OCI-LY7 (cell line): ENCODE measurements at regions not wholly inside any gene's neighbourhood (a gene's known extent, or its start where the extent isn't known, plus 50 kb on each side); places are given as distances from the start of the nearest gene placed in this dataset.

ENCODE experiments used
- BruUV-seq: library from RNA; stranded (reverse); fragments of 400-500 nt; replicated peaks from 2 replicates; lab custom pipeline; 2021; lab: Mats Ljungman, UMichigan
- CTCF ChIA-PET: fragments of 300-600 bp; sonication (Branson Sonifier 250); formaldehyde crosslinking; loops from one replicate; lab custom pipeline; 2022; ENCODE audit warnings: antibody characterized with exemption; ENCODE audit not compliant: unreplicated experiment; lab: Charles Lee
- POLR2A ChIA-PET: fragments of 300-600 bp; sonication (Branson Sonifier 250); formaldehyde crosslinking; loops from one replicate; lab custom pipeline; 2022; ENCODE audit warnings: antibody characterized with exemption; lab: Charles Lee
- DNase-seq: peaks from one replicate; pipeline ENCODE4 v3.0.0-alpha.2; 2015; ENCODE audit warnings: low spot score
- H2AFZ ChIP-seq: fragments of 200-600 bp; sonication (generic), shearing (Covaris generic); 2 replicates; pipeline ENCODE4 v1.6.1; 2014; ENCODE audit warnings: mild to moderate bottlenecking, antibody characterized with exemption, low read length, moderate library complexity
- H3K27ac ChIP-seq: fragments of 200-600 bp; sonication (generic); 2 replicates; pipeline ENCODE4 v1.5.1; 2014; ENCODE audit warnings: mixed run types, low read depth, mild to moderate bottlenecking, moderate library complexity, low read length, inconsistent platforms; ENCODE audit not compliant: poor library complexity, severe bottlenecking
- H3K36me3 ChIP-seq: fragments of 200-600 bp; sonication (generic); 2 replicates; pipeline ENCODE4 v1.6.1; 2014; ENCODE audit warnings: mild to moderate bottlenecking, antibody characterized with exemption, low read length, moderate library complexity, mixed read lengths; ENCODE audit not compliant: insufficient read depth
- H3K4me1 ChIP-seq: fragments of 200-600 bp; sonication (generic); 2 replicates; pipeline ENCODE4 v1.5.1; 2014; ENCODE audit warnings: mild to moderate bottlenecking, low read length; ENCODE audit not compliant: insufficient read depth, poor library complexity, severe bottlenecking
- H3K4me2 ChIP-seq: fragments of 200-600 bp; sonication (generic); 2 replicates; pipeline ENCODE4 v1.6.1; 2014; ENCODE audit warnings: mild to moderate bottlenecking, low read length
- H3K4me3 ChIP-seq: fragments of 200-600 bp; sonication (generic); 2 replicates; pipeline ENCODE4 v1.5.1; 2014; ENCODE audit warnings: mild to moderate bottlenecking, low read depth, low read length; ENCODE audit not compliant: poor library complexity, severe bottlenecking
- H3K79me2 ChIP-seq: fragments of 200-600 bp; sonication (generic); 2 replicates; pipeline ENCODE4 v1.6.1; 2016; ENCODE audit warnings: low read depth, mild to moderate bottlenecking, low read length, moderate library complexity, mixed read lengths; ENCODE audit not compliant: insufficient read depth
- H3K9me2 ChIP-seq: fragments of 200-600 bp; sonication (generic); 2 replicates; pipeline ENCODE4 v1.6.1; 2016; ENCODE audit warnings: mild to moderate bottlenecking, low read length, mixed read lengths; ENCODE audit not compliant: insufficient read depth
- H3K9me3 ChIP-seq: fragments of 200-600 bp; sonication (generic); 2 replicates; pipeline ENCODE4 v1.6.1; 2014; ENCODE audit warnings: mild to moderate bottlenecking, mixed run types, low read length, mixed read lengths
- H4K20me1 ChIP-seq: fragments of 200-600 bp; sonication (generic); 2 replicates; pipeline ENCODE4 v1.6.1; 2014; ENCODE audit warnings: mild to moderate bottlenecking, antibody characterized with exemption, low read length, moderate library complexity, mixed read lengths; ENCODE audit not compliant: insufficient read depth
- EZH2phosphoT487 ChIP-seq: fragments of 200-600 bp; sonication (generic); IDR thresholded peaks from 2 replicates; pipeline ENCODE4 v1.6.1; 2018; ENCODE audit warnings: low read depth, borderline replicate concordance, mild to moderate bottlenecking, mixed run types, antibody characterized with exemption, low read length, moderate library complexity, mixed read lengths
- intact Hi-C: fragments of 100-400 bp; cut with micrococcal nuclease; formaldehyde crosslinking; loops from one replicate; pipeline ENCODE4 v1.10.0; 2022; ENCODE audit not compliant: unreplicated experiment
- TF ChIP-seq, protein P1 (sequence below): fragments of 200-600 bp; sonication (generic); conservative IDR thresholded peaks from 2 replicates; pipeline ENCODE4 v1.5.1; 2014; ENCODE audit warnings: mild to moderate bottlenecking, antibody characterized with exemption, low read length, moderate library complexity, mixed read lengths

DNA sequence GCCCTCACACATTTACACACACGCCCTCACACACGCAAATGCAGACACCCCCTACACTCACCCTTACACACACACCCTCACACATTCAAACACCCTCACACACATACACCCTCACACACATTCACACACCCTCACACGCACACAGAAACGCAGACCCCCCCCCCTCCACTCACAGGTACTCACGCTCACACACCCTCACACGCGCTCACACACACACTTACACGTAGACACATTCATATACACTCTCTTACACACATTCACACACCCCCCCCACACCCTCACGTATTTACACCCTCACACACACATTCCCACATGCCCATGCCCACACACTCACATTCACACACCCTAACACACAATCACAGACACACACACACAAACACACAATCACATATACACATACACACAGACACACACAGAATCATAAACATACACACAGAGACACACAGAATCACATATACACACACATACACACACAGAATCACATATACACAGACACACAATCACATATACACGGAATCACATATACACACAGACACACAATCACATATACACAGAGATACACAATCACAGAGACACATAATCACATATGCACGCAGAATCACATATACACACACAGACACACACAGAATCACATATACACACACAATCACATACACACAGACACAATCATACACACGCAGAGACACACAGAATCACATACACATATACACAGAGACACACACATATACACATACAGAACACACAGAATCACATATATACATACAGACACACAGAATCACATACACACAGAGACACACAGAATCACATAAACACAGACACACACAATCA lies 250.1 kb upstream of the RPL38 start:
- no TSS peak for BruUV-seq
- no peaks in the 10 kb centered on the region for H3K9me2 ChIP-seq
- CTCF ChIA-PET = no interaction called here
- H3K4me1 ChIP-seq = no peaks in the 10 kb centered on the region
- no peaks in the 10 kb centered on the region for H3K79me2 ChIP-seq
- no peaks in the 10 kb centered on the region for H3K36me3 ChIP-seq
- no peak for DNase-seq
- intact Hi-C loops = loop anchor here (10.0 kb wide), 1 partner anchor 129 kb away; no protein-coding TSS in a partner anchor
- POLR2A ChIA-PET = no interaction called here
- no peak overlapping the region for H2AFZ ChIP-seq
- no peak overlapping the region for H3K4me3 ChIP-seq
- no peaks in the 10 kb centered on the region for H3K9me3 ChIP-seq
- no peak overlapping the region for H3K4me2 ChIP-seq
- no peaks in the 10 kb centered on the region for H4K20me1 ChIP-seq
- TF ChIP-seq, protein P1, sequence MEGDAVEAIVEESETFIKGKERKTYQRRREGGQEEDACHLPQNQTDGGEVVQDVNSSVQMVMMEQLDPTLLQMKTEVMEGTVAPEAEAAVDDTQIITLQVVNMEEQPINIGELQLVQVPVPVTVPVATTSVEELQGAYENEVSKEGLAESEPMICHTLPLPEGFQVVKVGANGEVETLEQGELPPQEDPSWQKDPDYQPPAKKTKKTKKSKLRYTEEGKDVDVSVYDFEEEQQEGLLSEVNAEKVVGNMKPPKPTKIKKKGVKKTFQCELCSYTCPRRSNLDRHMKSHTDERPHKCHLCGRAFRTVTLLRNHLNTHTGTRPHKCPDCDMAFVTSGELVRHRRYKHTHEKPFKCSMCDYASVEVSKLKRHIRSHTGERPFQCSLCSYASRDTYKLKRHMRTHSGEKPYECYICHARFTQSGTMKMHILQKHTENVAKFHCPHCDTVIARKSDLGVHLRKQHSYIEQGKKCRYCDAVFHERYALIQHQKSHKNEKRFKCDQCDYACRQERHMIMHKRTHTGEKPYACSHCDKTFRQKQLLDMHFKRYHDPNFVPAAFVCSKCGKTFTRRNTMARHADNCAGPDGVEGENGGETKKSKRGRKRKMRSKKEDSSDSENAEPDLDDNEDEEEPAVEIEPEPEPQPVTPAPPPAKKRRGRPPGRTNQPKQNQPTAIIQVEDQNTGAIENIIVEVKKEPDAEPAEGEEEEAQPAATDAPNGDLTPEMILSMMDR = no peak
- TF ChIP-seq EZH2phosphoT487 = no peak
- H3K27ac ChIP-seq = no peak overlapping the region

DNA sequence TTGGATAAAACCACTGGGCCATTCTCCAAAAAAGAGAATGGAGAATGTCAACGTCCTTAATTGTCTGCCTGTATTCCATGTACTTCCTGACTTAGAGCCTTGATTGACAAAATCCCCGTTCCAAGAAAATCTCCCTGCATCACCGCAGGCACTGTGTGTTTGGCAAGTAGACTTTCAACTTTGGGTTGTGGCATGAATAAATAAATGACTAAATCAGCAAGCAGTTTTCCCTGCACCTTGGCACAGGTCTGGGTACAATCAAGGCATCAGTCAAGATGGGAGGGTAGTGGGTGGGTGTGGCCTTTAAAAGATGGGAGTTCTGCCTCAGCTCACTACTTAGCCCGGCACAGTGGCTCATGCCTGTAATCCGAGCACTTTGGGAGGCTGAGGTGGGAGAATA lies 248.5 kb upstream of the RPL38 start:
- H3K27ac ChIP-seq = no peak overlapping the region
- ChIA-PET POLR2A (no interaction called here), CTCF (no interaction called here)
- no peaks in the 10 kb centered on the region for H3K79me2 ChIP-seq
- no peak for TF ChIP-seq EZH2phosphoT487
- TF ChIP-seq, protein P1 = no peak
- no peaks in the 10 kb centered on the region for H3K9me2 ChIP-seq
- no peak overlapping the region for H3K4me2 ChIP-seq
- H2AFZ ChIP-seq = no peak overlapping the region
- DNase-seq = no peak
- no peak overlapping the region for H3K4me3 ChIP-seq
- no TSS peak for BruUV-seq
- H3K36me3 ChIP-seq = no peaks in the 10 kb centered on the region
- H3K9me3 ChIP-seq = no peaks in the 10 kb centered on the region
- no peaks in the 10 kb centered on the region for H4K20me1 ChIP-seq
- H3K4me1 ChIP-seq = no peaks in the 10 kb centered on the region
- intact Hi-C loops = loop anchor here (5.0 to 10.0 kb wide), 3 partner anchors 130 to 358 kb away; no protein-coding TSS in a partner anchor

DNA sequence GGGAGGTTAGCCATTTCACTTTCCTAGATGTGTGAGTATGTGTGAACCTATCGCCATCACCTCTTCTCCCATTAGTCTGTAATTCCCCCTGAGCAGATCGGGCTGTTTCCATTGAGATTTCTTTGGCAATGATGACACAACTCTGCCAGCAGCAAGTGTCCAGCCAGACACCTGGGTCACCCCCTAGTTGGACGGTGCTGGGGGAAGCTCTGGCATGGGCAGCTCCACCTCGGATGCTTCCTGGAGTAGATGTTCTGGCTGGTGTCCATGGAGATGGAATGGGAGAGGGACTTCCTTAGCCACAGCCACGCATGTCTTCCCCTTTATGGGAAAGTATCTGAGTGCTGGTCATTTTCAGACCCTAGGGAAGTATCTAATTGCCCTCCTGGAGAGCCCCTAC lies 247.9 kb upstream of the RPL38 start:
- H3K9me3 ChIP-seq = no peaks in the 10 kb centered on the region
- no peak overlapping the region for H2AFZ ChIP-seq
- ChIA-PET POLR2A (no interaction called here), CTCF (no interaction called here)
- H4K20me1 ChIP-seq = no peaks in the 10 kb centered on the region
- H3K36me3 ChIP-seq = no peaks in the 10 kb centered on the region
- intact Hi-C loops = loop anchor here (1.0 to 10.0 kb wide), 4 partner anchors 131 to 526 kb away; no protein-coding TSS in a partner anchor
- no peak overlapping the region for H3K27ac ChIP-seq
- no peaks in the 10 kb centered on the region for H3K9me2 ChIP-seq
- no peak for DNase-seq
- TF ChIP-seq, protein P1 = no peak
- TF ChIP-seq EZH2phosphoT487 = no peak
- H3K79me2 ChIP-seq = no peaks in the 10 kb centered on the region
- BruUV-seq = no TSS peak
- H3K4me3 ChIP-seq = no peak overlapping the region
- no peaks in the 10 kb centered on the region for H3K4me1 ChIP-seq
- H3K4me2 ChIP-seq = no peak overlapping the region
